GM12874 (cell line): ENCODE measurements at regions not wholly inside any gene's neighbourhood (a gene's known extent, or its start where the extent isn't known, plus 50 kb on each side); places are given as distances from the start of the nearest gene placed in this dataset.

Experiments used
- TF ChIP-seq, protein P1 (sequence below): IDR thresholded peaks from 2 replicates; pipeline ENCODE4 v1.5.1; 2011; ENCODE audit warnings: low read depth, mild to moderate bottlenecking, control low read depth, low read length, moderate library complexity; ENCODE audit not compliant: insufficient read depth

DNA sequence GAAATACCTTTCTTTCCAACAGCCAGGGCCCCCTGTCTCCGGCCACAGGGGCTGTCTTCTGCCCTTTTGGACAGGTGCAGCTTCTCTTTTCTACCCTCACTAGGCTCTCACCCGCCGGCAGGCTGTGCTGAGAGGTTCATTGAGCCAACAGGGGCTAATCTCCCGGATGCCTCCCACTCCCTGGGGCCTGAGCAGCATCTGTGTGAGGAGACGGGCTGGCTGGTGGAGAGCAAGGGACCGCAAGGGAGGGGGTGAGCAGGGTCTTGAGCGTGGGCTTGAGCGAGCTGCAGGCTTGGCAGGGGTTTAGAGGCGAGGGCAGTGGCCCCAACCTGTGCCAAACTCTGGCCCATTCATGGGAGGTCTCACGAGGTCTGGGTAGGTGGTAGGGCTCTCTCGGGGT, 56.5 kb upstream of the CST7 start:
- TF ChIP-seq, protein P1, sequence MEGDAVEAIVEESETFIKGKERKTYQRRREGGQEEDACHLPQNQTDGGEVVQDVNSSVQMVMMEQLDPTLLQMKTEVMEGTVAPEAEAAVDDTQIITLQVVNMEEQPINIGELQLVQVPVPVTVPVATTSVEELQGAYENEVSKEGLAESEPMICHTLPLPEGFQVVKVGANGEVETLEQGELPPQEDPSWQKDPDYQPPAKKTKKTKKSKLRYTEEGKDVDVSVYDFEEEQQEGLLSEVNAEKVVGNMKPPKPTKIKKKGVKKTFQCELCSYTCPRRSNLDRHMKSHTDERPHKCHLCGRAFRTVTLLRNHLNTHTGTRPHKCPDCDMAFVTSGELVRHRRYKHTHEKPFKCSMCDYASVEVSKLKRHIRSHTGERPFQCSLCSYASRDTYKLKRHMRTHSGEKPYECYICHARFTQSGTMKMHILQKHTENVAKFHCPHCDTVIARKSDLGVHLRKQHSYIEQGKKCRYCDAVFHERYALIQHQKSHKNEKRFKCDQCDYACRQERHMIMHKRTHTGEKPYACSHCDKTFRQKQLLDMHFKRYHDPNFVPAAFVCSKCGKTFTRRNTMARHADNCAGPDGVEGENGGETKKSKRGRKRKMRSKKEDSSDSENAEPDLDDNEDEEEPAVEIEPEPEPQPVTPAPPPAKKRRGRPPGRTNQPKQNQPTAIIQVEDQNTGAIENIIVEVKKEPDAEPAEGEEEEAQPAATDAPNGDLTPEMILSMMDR = no peak

DNA sequence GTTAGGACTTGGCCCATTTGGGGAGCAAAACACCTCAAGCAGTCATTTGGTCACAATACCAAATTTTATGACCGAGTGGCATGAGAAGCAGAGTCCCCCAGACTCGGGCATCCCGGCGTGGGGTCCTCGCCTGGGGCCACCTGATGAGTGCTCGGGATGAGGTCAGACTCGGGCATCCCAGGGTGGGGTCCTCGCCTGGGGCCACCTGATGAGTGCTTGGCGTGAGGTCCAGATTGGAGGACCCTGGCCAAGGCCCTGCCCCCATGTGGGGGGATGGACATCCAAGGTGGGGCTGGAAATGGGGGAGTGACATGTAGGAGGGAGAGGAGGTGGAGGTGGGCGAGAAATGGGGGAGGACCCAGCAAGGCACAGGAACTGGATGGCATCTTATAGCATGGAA, 56.1 kb upstream of the CST7 start:
- TF ChIP-seq, protein P1 = no peak

DNA sequence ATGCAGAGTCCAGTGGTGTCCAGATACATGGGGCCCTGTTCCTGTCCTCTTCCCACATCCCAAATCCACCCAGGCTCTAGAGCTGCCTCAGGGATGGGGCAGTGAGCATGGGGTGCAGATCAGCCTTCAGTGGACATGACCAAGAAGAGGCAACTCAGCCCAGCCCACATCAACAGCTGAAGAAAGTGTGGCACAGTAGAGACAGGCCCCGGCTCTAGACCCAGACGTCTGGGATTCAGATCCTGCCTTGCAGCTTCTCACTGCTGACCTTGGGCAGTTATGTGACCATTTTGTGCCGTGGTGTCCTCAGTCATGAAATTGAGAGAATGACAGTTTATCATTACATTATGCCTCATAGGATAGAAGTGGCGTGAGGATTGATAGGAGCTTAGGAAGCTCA, 54.6 kb upstream of the CST7 start:
- TF ChIP-seq, protein P1 = no peak

DNA sequence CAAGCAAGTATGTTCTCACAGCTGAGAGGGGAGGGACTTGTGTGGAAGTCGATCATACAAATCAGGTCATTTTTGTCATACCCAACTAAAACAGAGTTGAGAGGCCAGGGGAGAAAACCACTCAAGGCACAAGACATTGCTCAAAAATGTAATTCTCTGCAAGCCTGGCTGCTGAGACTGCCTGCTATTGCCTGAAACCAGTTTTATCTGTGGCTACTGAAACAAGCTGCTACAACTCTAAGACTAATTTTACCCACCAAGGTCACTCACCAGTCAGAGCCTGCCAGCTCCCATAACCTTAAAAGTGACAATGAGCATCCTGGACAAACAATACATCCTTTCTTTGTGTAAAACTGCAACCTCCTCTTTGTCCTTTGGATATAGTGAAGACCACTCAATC, 54.1 kb upstream of the CST7 start:
- TF ChIP-seq, protein P1 = no peak

DNA sequence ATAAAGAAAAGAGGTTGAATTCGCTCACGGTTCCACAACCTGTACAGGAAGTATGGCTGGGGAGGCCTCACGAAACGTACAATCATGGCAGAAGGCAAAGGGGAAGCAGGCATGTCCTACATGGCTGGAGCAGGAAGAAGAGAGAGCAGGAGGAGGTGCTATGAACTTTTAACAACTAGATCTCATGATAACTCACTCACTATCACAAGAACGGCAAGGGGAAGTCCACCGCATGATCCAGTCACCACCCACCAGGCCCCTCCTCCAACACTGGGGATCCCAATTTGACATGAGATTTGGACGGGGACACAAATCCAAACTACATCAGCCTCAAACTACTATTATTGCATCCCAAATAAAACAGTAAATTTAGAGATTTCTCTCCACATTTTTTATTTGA, 53.6 kb upstream of the CST7 start:
- TF ChIP-seq, protein P1 = no peak

DNA sequence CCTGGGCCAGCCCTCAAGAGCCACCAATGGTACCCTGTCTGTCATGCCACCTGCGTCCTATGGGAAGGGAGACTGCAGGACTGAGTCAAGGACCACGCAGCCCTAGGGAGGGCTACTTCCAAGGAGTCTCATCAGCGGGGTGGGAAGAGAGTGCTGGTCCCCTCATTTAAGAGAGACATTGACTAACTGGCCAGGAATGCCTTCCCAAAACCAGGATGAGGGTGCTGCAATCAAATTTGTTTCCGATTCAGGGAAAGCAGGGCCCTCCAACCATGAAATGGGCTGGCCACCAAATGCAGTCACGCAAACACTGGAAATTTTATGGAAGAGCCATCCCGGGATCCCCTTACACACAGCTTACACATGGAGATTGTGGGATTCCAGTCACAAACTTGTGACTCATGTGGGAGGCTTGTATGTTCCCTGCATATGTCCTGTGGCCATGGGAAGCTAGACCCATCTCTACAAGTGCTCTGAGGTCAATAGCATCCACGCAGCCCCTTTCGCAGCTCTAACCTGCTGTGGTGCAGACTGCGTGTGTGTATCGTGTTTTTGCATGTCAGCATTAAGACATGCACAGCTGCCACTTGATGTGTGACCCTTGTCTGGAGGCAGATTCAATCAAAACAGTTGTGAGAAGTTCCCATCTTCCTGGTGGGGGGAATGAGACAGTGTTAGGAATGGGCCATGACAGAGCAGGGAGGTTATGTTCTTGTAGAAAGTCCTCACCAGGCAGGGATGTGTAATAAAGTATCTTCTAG, 53.0 kb upstream of the CST7 start:
- TF ChIP-seq, protein P1 = no peak

DNA sequence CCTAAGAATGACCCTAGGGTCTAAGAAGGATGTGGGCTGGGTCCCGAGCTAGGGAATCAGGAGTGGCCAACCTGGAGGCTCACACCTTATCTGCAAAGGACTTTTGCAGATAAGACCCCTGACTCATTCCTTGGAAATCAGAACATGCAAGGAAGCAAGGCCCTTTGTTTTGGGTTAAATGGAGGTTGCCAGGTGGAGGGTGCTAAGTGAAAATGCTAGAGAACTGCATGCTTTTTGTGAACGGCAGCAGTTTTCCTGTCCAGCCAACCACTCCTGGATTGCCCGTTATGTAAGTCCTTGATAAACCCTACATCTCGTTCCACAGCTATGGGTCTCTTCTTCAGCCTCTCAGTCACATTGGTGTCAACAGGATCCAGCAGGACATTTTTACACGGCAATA, 52.1 kb upstream of the CST7 start:
- TF ChIP-seq, protein P1 = no peak
